NCI-H774 (cell line): ENCODE measurements at regions not wholly inside any gene's neighbourhood (a gene's known extent, or its start where the extent isn't known, plus 50 kb on each side); places are given as distances from the start of the nearest gene placed in this dataset.
"Not testable (repeated sequence)": the region's sequence is repeated elsewhere in the genome, so short reads cannot be mapped to it uniquely, and the experiment has no call there.

ENCODE experiments used
- DNase-seq: peaks from one replicate; lab custom pipeline; 2025; lab: John Stamatoyannopoulos, UW

GRCh38 chr14:101634850-101635748 lies 73.8 kb downstream of the DIO3 start:
- no peak for DNase-seq

- DNase-seq = no peak
These were observed 74.7 kb downstream of the DIO3 start for GRCh38 chr14:101635749-101636560.

GRCh38 chr14:101639241-101639833 lies 78.0 kb downstream of the DIO3 start:
- no peak for DNase-seq

GRCh38 chr14:101643651-101644050 lies 82.4 kb downstream of the DIO3 start:
- DNase-seq = no peak

GRCh38 chr14:101654051-101654450 lies 92.8 kb downstream of the DIO3 start:
- no peak for DNase-seq

- no peak for DNase-seq
These were observed 96.1 kb downstream of the DIO3 start for GRCh38 chr14:101657372-101657771.

- no peak for DNase-seq
These were observed 95.9 kb upstream of the PPP2R5C start for GRCh38 chr14:101665478-101666078.

GRCh38 chr14:101666264-101666663 lies 95.2 kb upstream of the PPP2R5C start:
- DNase-seq = no peak

- no peak for DNase-seq
These were observed 91.9 kb upstream of the PPP2R5C start for GRCh38 chr14:101669629-101670028.

- DNase-seq = no peak
These were observed 87.6 kb upstream of the PPP2R5C start for GRCh38 chr14:101673873-101674272.

- not testable (repeated sequence) for DNase-seq
These were observed 85.7 kb upstream of the PPP2R5C start for GRCh38 chr14:101675835-101676234.

- not testable (repeated sequence) for DNase-seq
These were observed 83.6 kb upstream of the PPP2R5C start for GRCh38 chr14:101677912-101678327.

- DNase-seq = no peak
These were observed 79.7 kb upstream of the PPP2R5C start for GRCh38 chr14:101681795-101682194.

GRCh38 chr14:101683365-101683764 lies 78.1 kb upstream of the PPP2R5C start:
- DNase-seq = no peak

- no peak for DNase-seq
These were observed 73.6 kb upstream of the PPP2R5C start for GRCh38 chr14:101687756-101688546.

- no peak for DNase-seq
These were observed 72.4 kb upstream of the PPP2R5C start for GRCh38 chr14:101689039-101689501.

- DNase-seq = not testable (repeated sequence)
These were observed 71.5 kb upstream of the PPP2R5C start for GRCh38 chr14:101689966-101690365.

GRCh38 chr14:101695659-101696058 lies 65.8 kb upstream of the PPP2R5C start:
- DNase-seq = no peak

- DNase-seq = no peak
These were observed 57.4 kb upstream of the PPP2R5C start for GRCh38 chr14:101704140-101704539.

- no peak for DNase-seq
These were observed 55.6 kb upstream of the PPP2R5C start for GRCh38 chr14:101705733-101706508.
